Neural progenitor cell (in vitro differentiated cells): ENCODE measurements at regions not wholly inside any gene's neighbourhood (a gene's known extent, or its start where the extent isn't known, plus 50 kb on each side); places are given as distances from the start of the nearest gene placed in this dataset.

Source experiments
- CTCF ChIP-seq: fragments of 200-600 bp; sonication (generic); IDR thresholded peaks from 2 replicates; pipeline ENCODE4 v1.5.1; 2017; ENCODE audit warnings: antibody characterized with exemption, mild to moderate bottlenecking
- EZH2phosphoT487 ChIP-seq: fragments of 200-600 bp; sonication (generic); IDR thresholded peaks from 2 replicates; pipeline ENCODE4 v1.6.1; 2017; ENCODE audit warnings: antibody characterized with exemption

GRCh38 chr10:5314840-5315239, 49.9 kb upstream of the UCN3 start:
- TF ChIP-seq CTCF: no peak
- no peak for TF ChIP-seq EZH2phosphoT487
